ENCODE measurements at regions not wholly inside any gene's neighbourhood (a gene's known extent, or its start where the extent isn't known, plus 50 kb on each side); places are given as distances from the start of the nearest gene placed in this dataset.
"Not testable (repeated sequence)": the region's sequence is repeated elsewhere in the genome, so short reads cannot be mapped to it uniquely, and the experiment has no call there.

- no peak overlapping the region for H3K27ac ChIP-seq
Observed at GRCh38 chr5:71794061-71794695, 75.1 kb downstream of the CARTPT start.

GRCh38 chr5:71802673-71803072, 83.6 kb downstream of the CARTPT start:
- 0 to 100% (median 71%) methylated on average over 1 to 4 of the region's 4 CpGs; no CpG with 5 or more reads in 1 of the 10 experiments for WGBS, 10 experiments
- no peak overlapping the region for H3K27ac ChIP-seq
- ATAC-seq (replicated peaks in 6 of 8): no peak
- in situ Hi-C loops (cut with MboI; ENCODE audit: low pct_unique_long_range_greater_than_20kb in 2 of 9, low sequenced_read_pairs in 9 of 9, unreplicated experiment in 9 of 9): no loop called here
- no peak overlapping the region for H3K4me3 ChIP-seq
- H3K4me1 ChIP-seq (replicated peaks in 1 of 2): peaks cover 0 to 5% of the 10 kb centered on the region in 2 donors

More at GRCh38 chr5:71794061-71794695, 75.1 kb downstream of the CARTPT start:
- Histone ChIP-seq H3K4me3 (no peak overlapping the region), H3K4me1 (replicated peaks in 1 of 2) (no peaks in the 10 kb centered on the region)
- in situ Hi-C loops (cut with MboI; ENCODE audit: low pct_unique_long_range_greater_than_20kb in 2 of 9, low sequenced_read_pairs in 9 of 9, unreplicated experiment in 9 of 9): loop anchor here in 8 of 9 experiments (25.0 kb wide), 6 partner anchors 218 to 518 kb away; partner anchors contain the start of genes MRPS27 (in 6 of the 8), PTCD2 (in 6 of the 8) and MAP1B (in 3 of the 8)
- ATAC-seq (replicated peaks in 6 of 8): no peak
- no CpG with 5 or more reads among the region's 37 CpGs for WGBS, 10 experiments

- Histone ChIP-seq H3K4me3 (no peak overlapping the region), H3K4me1 (replicated peaks in 1 of 2) (peaks cover 16 to 23% of the 10 kb centered on the region in 2 donors), H3K27ac (no peak overlapping the region)
- WGBS, 10 experiments: 0 to 100% (median 100%) methylated on average over 1 of the region's 1 CpG; no CpG with 5 or more reads in 3 of the 10 experiments
- peak in 3 of 8 experiments; percentile 45 to 67 (median 63) for ATAC-seq (replicated peaks in 6 of 8)
- in situ Hi-C loops (cut with MboI; ENCODE audit: low pct_unique_long_range_greater_than_20kb in 2 of 9, low sequenced_read_pairs in 9 of 9, unreplicated experiment in 9 of 9): no loop called here
Observed at GRCh38 chr5:71806711-71807110, 87.6 kb downstream of the CARTPT start.

DNA sequence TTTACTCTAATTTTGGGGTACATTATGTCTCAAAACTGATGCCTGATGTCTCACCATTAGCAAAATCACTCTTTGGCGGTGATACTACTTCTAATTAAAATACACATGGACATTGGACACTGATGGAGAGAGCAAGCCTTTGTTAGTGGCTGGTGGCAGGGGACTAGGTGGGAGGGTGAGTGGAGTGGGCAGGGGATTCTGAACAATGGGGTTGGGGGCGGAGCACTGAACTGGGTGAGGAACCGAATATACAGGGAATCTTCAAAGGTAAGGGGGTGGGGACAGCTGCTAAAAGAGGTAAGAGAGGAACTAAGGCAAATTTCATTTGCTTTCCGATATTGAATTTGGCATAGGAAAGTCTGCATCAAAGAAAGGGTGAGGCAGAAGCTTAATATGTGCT, 88.8 kb downstream of the CARTPT start:
- no peak overlapping the region for H3K27ac ChIP-seq
- H3K4me1 ChIP-seq (replicated peaks in 1 of 2): peaks cover 16 to 23% of the 10 kb centered on the region in 2 donors
- in situ Hi-C loops (cut with MboI; ENCODE audit: low pct_unique_long_range_greater_than_20kb in 2 of 9, low sequenced_read_pairs in 9 of 9, unreplicated experiment in 9 of 9): no loop called here
- 15 to 100% (median 70%) methylated on average over 1 to 3 of the region's 4 CpGs; no CpG with 5 or more reads in 3 of the 10 experiments for WGBS, 10 experiments
- no peak for ATAC-seq (replicated peaks in 6 of 8)
- H3K4me3 ChIP-seq: no peak overlapping the region

DNA sequence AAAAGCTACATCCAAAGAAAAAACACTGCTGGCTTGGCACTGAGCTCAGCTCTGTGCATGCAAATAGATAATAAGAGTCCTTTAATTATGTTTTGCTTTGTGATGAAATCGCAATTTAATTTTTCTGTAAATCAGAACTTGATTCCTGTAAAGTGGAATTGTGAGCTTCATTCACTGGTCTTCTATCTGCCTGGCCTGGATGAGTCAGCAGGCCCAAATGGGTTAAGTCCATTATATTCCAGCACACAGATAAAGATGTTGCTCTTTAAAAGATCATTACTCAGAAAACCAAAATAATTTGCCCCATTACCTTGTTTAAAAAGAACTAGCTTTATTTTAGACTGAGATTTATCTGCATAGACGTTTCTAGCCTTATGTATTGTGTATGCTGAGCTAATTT, 90.4 kb downstream of the CARTPT start:
- Histone ChIP-seq H3K4me3 (no peak overlapping the region), H3K4me1 (replicated peaks in 1 of 2) (peaks cover 21 to 23% of the 10 kb centered on the region in 2 donors), H3K27ac (peak overlapping the region in 1 of 2 donors; percentile 54)
- in situ Hi-C loops (cut with MboI; ENCODE audit: low pct_unique_long_range_greater_than_20kb in 2 of 9, low sequenced_read_pairs in 9 of 9, unreplicated experiment in 9 of 9): no loop called here
- 46 to 90% (median 59%) methylated on average over 1 to 2 of the region's 2 CpGs; no CpG with 5 or more reads in 2 of the 10 experiments for WGBS, 10 experiments
- peak in 3 of 8 experiments; percentile 27 to 33 (median 32) for ATAC-seq (replicated peaks in 6 of 8)

DNA sequence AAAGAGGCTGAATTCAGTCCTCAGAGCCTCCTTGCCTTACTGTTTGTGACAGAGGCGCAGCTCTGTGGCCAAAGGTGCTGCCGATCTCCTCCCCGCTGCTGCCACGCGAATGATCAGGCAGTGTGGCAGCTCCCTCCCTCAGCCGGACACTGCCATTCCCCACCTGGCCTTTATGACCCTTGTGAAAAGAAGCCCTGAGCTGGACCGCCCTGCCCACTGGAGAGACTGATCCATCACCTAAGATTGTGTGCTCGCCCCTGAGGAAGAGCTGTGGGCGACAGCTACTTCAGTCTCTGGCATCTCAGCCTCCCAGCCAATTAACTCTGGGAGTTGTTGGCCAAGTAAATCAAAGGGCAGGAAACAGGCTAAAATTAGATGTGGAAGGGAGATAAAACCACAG, 90.9 kb downstream of the CARTPT start:
- Histone ChIP-seq H3K4me1 (replicated peaks in 1 of 2) (peaks cover 21 to 23% of the 10 kb centered on the region in 2 donors), H3K4me3 (no peak overlapping the region), H3K27ac (peak overlapping the region in 1 of 2 donors; percentile 54)
- in situ Hi-C loops (cut with MboI; ENCODE audit: low pct_unique_long_range_greater_than_20kb in 2 of 9, low sequenced_read_pairs in 9 of 9, unreplicated experiment in 9 of 9): no loop called here
- ATAC-seq (replicated peaks in 6 of 8): peak in 5 of 8 experiments; percentile 60 to 70 (median 62)
- 42 to 100% (median 86%) methylated on average over 1 to 5 of the region's 9 CpGs; no CpG with 5 or more reads in 4 of the 10 experiments for WGBS, 10 experiments

GRCh38 chr5:71810471-71811195, 91.6 kb downstream of the CARTPT start:
- in situ Hi-C loops (cut with MboI; ENCODE audit: low pct_unique_long_range_greater_than_20kb in 2 of 9, low sequenced_read_pairs in 9 of 9, unreplicated experiment in 9 of 9): no loop called here
- WGBS, 10 experiments: 55 to 94% (median 82%) methylated on average over 3 to 9 of the region's 9 CpGs; no CpG with 5 or more reads in 2 of the 10 experiments
- Histone ChIP-seq H3K4me3 (no peak overlapping the region), H3K4me1 (replicated peaks in 1 of 2) (peaks cover 21 to 23% of the 10 kb centered on the region in 2 donors), H3K27ac (no peak overlapping the region)
- ATAC-seq (replicated peaks in 6 of 8): peak in 5 of 8 experiments; percentile 32 to 59 (median 54)

GRCh38 chr5:71811779-71812178, 92.7 kb downstream of the CARTPT start:
- in situ Hi-C loops (cut with MboI; ENCODE audit: low pct_unique_long_range_greater_than_20kb in 2 of 9, low sequenced_read_pairs in 9 of 9, unreplicated experiment in 9 of 9): no loop called here
- Histone ChIP-seq H3K4me3 (no peak overlapping the region), H3K27ac (no peak overlapping the region), H3K4me1 (replicated peaks in 1 of 2) (peaks cover 21 to 23% of the 10 kb centered on the region in 2 donors)
- ATAC-seq (replicated peaks in 6 of 8): no peak
- WGBS, 10 experiments: 20 to 100% (median 100%) methylated on average over 1 to 2 of the region's 2 CpGs; no CpG with 5 or more reads in 1 of the 10 experiments

DNA sequence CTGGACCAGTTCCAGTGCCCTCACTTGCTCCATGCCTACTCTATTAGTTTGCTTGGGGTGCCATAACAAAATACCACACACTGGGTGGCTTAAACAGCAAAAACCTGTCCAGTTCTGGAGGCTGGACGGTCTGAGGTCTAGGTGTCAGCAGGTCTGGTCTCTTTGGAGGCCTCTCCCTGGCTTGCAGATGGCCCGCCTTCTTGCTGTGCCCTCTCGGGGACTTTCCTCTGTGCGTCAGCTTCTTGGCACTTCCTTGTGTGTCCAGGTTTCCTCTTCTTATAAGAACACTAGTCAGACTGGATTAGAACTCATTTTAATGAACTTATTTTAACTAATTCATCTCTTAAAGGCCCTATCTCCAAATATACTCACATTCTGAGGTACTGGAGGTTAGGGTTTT, 97.2 kb downstream of the CARTPT start:
- 20 to 100% (median 92%) methylated on average over 1 to 4 of the region's 4 CpGs; no CpG with 5 or more reads in 5 of the 10 experiments for WGBS, 10 experiments
- Histone ChIP-seq H3K27ac (no peak overlapping the region), H3K4me3 (no peak overlapping the region), H3K4me1 (replicated peaks in 1 of 2) (peaks cover 1 to 5% of the 10 kb centered on the region in 2 donors)
- no peak for ATAC-seq (replicated peaks in 6 of 8)
- in situ Hi-C loops (cut with MboI; ENCODE audit: low pct_unique_long_range_greater_than_20kb in 2 of 9, low sequenced_read_pairs in 9 of 9, unreplicated experiment in 9 of 9): no loop called here

- 82 to 100% (median 96%) methylated on average over 1 to 7 of the region's 7 CpGs; no CpG with 5 or more reads in 4 of the 10 experiments for WGBS, 10 experiments
- in situ Hi-C loops (cut with MboI; ENCODE audit: low pct_unique_long_range_greater_than_20kb in 2 of 9, low sequenced_read_pairs in 9 of 9, unreplicated experiment in 9 of 9): no loop called here
- Histone ChIP-seq H3K27ac (no peak overlapping the region), H3K4me1 (replicated peaks in 1 of 2) (peaks cover 0 to 5% of the 10 kb centered on the region in 2 donors), H3K4me3 (no peak overlapping the region)
- no peak for ATAC-seq (replicated peaks in 6 of 8)
Observed at GRCh38 chr5:71817891-71818290, 98.8 kb downstream of the CARTPT start.

- H3K4me3 ChIP-seq: no peak overlapping the region
- H3K4me1 ChIP-seq (replicated peaks in 1 of 2): no peaks in the 10 kb centered on the region
- H3K27ac ChIP-seq: no peak overlapping the region
- 40 to 100% (median 100%) methylated on average over 1 of the region's 1 CpG; no CpG with 5 or more reads in 1 of the 10 experiments for WGBS, 10 experiments
- no peak for ATAC-seq (replicated peaks in 6 of 8)
- in situ Hi-C loops (cut with MboI; ENCODE audit: low pct_unique_long_range_greater_than_20kb in 2 of 9, low sequenced_read_pairs in 9 of 9, unreplicated experiment in 9 of 9): no loop called here
Observed at GRCh38 chr5:71821029-71821428, 102.0 kb downstream of the CARTPT start.

DNA sequence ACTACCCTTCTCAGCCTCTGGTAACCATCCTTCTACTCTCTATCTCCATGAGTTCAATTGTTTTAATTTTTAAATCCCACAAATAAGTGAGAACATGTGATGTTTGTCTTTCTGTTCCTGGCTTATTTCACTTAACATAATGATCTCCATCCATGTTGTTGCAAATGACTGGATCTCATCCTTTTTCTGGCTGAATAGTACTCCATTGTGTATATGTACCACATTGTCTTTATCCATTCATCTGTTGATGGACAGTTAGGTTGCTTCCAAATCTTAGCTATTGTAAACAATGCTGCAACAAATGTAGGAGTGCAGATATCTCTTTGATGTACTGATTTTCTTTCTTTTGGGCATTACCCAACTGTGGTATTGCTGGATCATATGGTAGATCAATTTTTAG, 103.0 kb downstream of the CARTPT start:
- ATAC-seq (replicated peaks in 6 of 8); H3K4me3 ChIP-seq; H3K27ac ChIP-seq; H3K4me1 ChIP-seq (replicated peaks in 1 of 2); in situ Hi-C loops (cut with MboI; ENCODE audit: low pct_unique_long_range_greater_than_20kb in 2 of 9, low sequenced_read_pairs in 9 of 9, unreplicated experiment in 9 of 9): not testable (repeated sequence)

DNA sequence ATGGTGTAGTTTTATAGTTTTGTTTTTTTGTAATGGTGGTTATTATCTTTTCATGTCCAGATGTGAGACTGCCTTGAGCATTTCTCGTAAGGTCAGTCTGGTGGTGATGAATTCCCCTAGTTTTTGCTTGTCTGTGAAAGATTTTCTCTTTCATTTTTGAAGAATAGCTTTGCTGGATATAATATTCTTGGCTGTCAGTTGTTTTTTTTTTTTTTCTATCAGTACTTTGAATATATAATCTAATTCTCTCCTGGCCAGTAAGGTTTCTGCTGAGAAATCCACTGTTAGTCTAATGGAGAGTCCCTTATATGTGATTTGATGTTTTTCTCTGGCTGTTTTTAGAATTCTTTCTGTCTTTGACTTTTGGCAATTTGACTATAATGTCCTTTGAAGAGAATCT, 106.9 kb downstream of the CARTPT start:
- Histone ChIP-seq H3K4me3 (no peak overlapping the region), H3K27ac (no peak overlapping the region), H3K4me1 (replicated peaks in 1 of 2) (peaks cover 12 to 17% of the 10 kb centered on the region in 2 donors)
- no peak for ATAC-seq (replicated peaks in 6 of 8)
- in situ Hi-C loops (cut with MboI; ENCODE audit: low pct_unique_long_range_greater_than_20kb in 2 of 9, low sequenced_read_pairs in 9 of 9, unreplicated experiment in 9 of 9): no loop called here
- 58 to 100% (median 95%) methylated on average over 1 of the region's 1 CpG; no CpG with 5 or more reads in 2 of the 10 experiments for WGBS, 10 experiments
